Astrocyte of the cerebellum (primary cell): ENCODE measurements at regions not wholly inside any gene's neighbourhood (a gene's known extent, or its start where the extent isn't known, plus 50 kb on each side); places are given as distances from the start of the nearest gene placed in this dataset.

Source experiments
- DNase-seq: peaks from one replicate; pipeline ENCODE4 v3.0.0-alpha.2; 2011; ENCODE audit warnings: low read depth
- H3K4me3 ChIP-seq: 2 replicates; pipeline ENCODE4 v1.5.1; 2011; ENCODE audit warnings: mild to moderate bottlenecking, low read depth, low read length, moderate library complexity
- in situ Hi-C: cut with HindIII; loops from 2 replicates; pipeline ENCODE4 v1.10.0; 2017; ENCODE audit warnings: low sequenced_read_pairs
- TF ChIP-seq, protein P1 (sequence below): IDR thresholded peaks from 2 replicates; pipeline ENCODE4 v1.5.1; 2012; ENCODE audit warnings: low read length, low read depth, moderate library complexity, mild to moderate bottlenecking; ENCODE audit errors: missing control alignments

GRCh38 chr9:27633764-27634163, 60.5 kb upstream of the C9orf72 start:
- TF ChIP-seq, protein P1, sequence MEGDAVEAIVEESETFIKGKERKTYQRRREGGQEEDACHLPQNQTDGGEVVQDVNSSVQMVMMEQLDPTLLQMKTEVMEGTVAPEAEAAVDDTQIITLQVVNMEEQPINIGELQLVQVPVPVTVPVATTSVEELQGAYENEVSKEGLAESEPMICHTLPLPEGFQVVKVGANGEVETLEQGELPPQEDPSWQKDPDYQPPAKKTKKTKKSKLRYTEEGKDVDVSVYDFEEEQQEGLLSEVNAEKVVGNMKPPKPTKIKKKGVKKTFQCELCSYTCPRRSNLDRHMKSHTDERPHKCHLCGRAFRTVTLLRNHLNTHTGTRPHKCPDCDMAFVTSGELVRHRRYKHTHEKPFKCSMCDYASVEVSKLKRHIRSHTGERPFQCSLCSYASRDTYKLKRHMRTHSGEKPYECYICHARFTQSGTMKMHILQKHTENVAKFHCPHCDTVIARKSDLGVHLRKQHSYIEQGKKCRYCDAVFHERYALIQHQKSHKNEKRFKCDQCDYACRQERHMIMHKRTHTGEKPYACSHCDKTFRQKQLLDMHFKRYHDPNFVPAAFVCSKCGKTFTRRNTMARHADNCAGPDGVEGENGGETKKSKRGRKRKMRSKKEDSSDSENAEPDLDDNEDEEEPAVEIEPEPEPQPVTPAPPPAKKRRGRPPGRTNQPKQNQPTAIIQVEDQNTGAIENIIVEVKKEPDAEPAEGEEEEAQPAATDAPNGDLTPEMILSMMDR = no peak
- no peak overlapping the region for H3K4me3 ChIP-seq
- no peak for DNase-seq
- in situ Hi-C loops = no loop called here

- TF ChIP-seq, protein P1 = no peak
- no peak overlapping the region for H3K4me3 ChIP-seq
- DNase-seq = no peak
- in situ Hi-C loops = no loop called here
Measured at GRCh38 chr9:27634879-27635278, 61.6 kb upstream of the C9orf72 start.

DNA sequence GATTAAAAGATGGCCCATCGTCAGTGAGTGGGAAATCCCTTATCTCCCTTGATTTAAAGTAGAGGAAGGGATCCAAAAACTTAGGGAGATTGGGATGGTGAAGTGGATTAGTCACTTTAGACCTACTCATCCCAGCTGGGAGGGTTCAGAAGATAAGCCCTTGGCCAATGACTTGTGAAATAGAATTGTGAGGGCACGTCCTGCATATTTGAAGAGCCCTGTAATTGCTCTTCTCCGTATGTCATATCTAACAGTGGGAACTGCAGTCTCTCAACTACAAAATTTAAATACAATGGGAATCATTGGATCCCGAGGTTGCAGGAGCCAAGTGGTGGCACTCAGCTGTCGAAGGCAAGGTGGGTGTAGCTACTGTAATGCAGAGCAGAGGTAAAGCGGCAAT, 65.4 kb upstream of the C9orf72 start:
- in situ Hi-C loops = no loop called here
- TF ChIP-seq, protein P1 = no peak
- DNase-seq = no peak
- no peak overlapping the region for H3K4me3 ChIP-seq

DNA sequence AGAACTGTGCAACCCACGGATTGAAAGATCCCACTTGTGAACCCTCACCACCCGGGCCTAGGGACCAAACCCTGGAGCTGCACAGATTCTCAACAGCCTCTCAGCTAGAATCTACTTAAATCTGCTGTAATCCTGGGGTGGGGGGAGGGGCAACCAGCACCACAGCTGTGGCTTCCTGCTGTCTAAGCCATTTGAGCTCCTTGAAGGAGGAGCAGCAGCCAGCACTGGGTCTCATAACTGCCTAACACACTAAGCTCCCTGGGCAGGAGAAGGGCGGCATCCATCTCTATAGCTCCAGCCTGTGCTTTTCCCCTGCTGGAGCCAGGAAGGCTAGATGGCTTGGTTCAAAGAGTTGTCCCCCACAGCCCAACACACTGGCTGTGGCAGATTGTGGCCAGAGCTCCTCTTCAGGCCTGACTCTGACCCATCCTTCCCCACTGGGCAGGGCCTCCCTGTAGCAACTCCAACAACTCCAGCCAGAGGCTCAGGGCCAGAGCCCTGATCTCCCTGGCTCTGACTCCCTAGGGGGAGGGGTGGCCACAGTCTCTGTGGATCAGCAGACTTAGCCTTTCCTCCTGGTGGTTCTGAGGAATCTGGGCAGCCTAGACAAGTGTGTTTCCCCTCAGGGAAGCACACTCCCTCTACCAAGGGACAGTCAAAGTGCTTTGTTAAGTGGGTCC, 72.0 kb upstream of the C9orf72 start:
- TF ChIP-seq, protein P1 = no peak
- DNase-seq = no peak
- H3K4me3 ChIP-seq = no peak overlapping the region
- in situ Hi-C loops = no loop called here

GRCh38 chr9:27653246-27653645, 80.0 kb upstream of the C9orf72 start:
- TF ChIP-seq, protein P1 = no peak
- in situ Hi-C loops = no loop called here
- H3K4me3 ChIP-seq = no peak overlapping the region
- no peak for DNase-seq

GRCh38 chr9:27653957-27654356, 80.7 kb upstream of the C9orf72 start:
- no peak overlapping the region for H3K4me3 ChIP-seq
- in situ Hi-C loops = no loop called here
- TF ChIP-seq, protein P1 = no peak
- DNase-seq = no peak
